Neuronal stem cell (in vitro differentiated cells): ENCODE measurements at regions not wholly inside any gene's neighbourhood (a gene's known extent, or its start where the extent isn't known, plus 50 kb on each side); places are given as distances from the start of the nearest gene placed in this dataset.
A peak's percentile ranks its signal among the peaks of the same experiment; 100 is the strongest.

Experiments used
- DNase-seq: peaks from one replicate; pipeline ENCODE4 v3.0.0-alpha.2; 2013; ENCODE audit warnings: low spot score
- H2AFZ ChIP-seq: one replicate; pipeline ENCODE4 v1.6.1; 2013; ENCODE audit warnings: mild to moderate bottlenecking, low read length, inconsistent platforms
- H2AK5ac ChIP-seq: 2 replicates; pipeline ENCODE4 v1.6.1; 2013; ENCODE audit warnings: low read depth, mild to moderate bottlenecking, inconsistent platforms, low read length, moderate library complexity, mixed read lengths
- H2BK120ac ChIP-seq: 2 replicates; pipeline ENCODE4 v1.6.1; 2013; ENCODE audit warnings: low read depth, mild to moderate bottlenecking, inconsistent platforms, low read length, moderate library complexity, mixed read lengths
- H2BK12ac ChIP-seq: one replicate; pipeline ENCODE4 v1.6.1; 2013; ENCODE audit warnings: low read length, inconsistent platforms
- H2BK15ac ChIP-seq: 2 replicates; pipeline ENCODE4 v1.6.1; 2013; ENCODE audit warnings: mild to moderate bottlenecking, low read length, inconsistent platforms, mixed read lengths
- H2BK5ac ChIP-seq: one replicate; pipeline ENCODE4 v1.6.1; 2013; ENCODE audit warnings: inconsistent platforms, mild to moderate bottlenecking, low read length, moderate library complexity
- H3K14ac ChIP-seq: one replicate; pipeline ENCODE4 v1.6.1; 2013; ENCODE audit warnings: low read length, inconsistent platforms
- H3K18ac ChIP-seq: 2 replicates; pipeline ENCODE4 v1.6.1; 2013; ENCODE audit warnings: low read length, inconsistent platforms
- H3K23ac ChIP-seq: 2 replicates; pipeline ENCODE4 v1.6.1; 2013; ENCODE audit warnings: low read depth, mild to moderate bottlenecking, mixed read lengths, low read length, inconsistent platforms; ENCODE audit not compliant: poor library complexity
- H3K27ac ChIP-seq: replicated peaks from 3 replicates; pipeline ENCODE4 v1.5.1; 2013; ENCODE audit warnings: low read length, inconsistent platforms
- H3K27me3 ChIP-seq, 3 experiments: 2 replicates each; pipeline ENCODE4 v1.6.1; 2013; ENCODE audit warnings: low read length in 3 of 3, mild to moderate bottlenecking in 2 of 3, inconsistent platforms in 1 of 3, low read depth in 1 of 3, mixed read lengths in 1 of 3, moderate library complexity in 1 of 3; ENCODE audit not compliant: control insufficient read depth in 3 of 3, insufficient read depth in 3 of 3
- H3K36me3 ChIP-seq, 2 donors: replicated peaks in 1 of 2; 2 replicates each; pipeline ENCODE4 v1.6.1; 2013; ENCODE audit warnings: low read length in 2 of 2; ENCODE audit not compliant: control insufficient read depth in 2 of 2, insufficient read depth in 2 of 2
- H3K4ac ChIP-seq: 2 replicates; pipeline ENCODE4 v1.6.1; 2013; ENCODE audit warnings: inconsistent platforms, mild to moderate bottlenecking, low read length, moderate library complexity
- H3K4me1 ChIP-seq, 2 donors: 1 replicate in 1 of 2; 2 replicates in 1 of 2; pipeline ENCODE4 v1.6.1; 2013; ENCODE audit warnings: low read length in 2 of 2, low read depth in 1 of 2; ENCODE audit not compliant: control insufficient read depth in 2 of 2, insufficient read depth in 1 of 2
- H3K4me2 ChIP-seq: one replicate; pipeline ENCODE4 v1.6.1; 2013; ENCODE audit warnings: mild to moderate bottlenecking, low read length, inconsistent platforms; ENCODE audit not compliant: insufficient read depth, poor library complexity, severe bottlenecking
- H3K4me3 ChIP-seq, 2 donors: 2 replicates each; pipeline ENCODE4 v1.5.1; 2013; ENCODE audit warnings: low read length in 2 of 2, mild to moderate bottlenecking in 2 of 2, inconsistent platforms in 1 of 2, moderate library complexity in 1 of 2
- H3K79me1 ChIP-seq: one replicate; pipeline ENCODE4 v1.6.1; 2013; ENCODE audit warnings: low read depth, mild to moderate bottlenecking, inconsistent platforms, low read length, moderate library complexity
- H3K9ac ChIP-seq: one replicate; pipeline ENCODE4 v1.6.1; 2013; ENCODE audit warnings: mild to moderate bottlenecking, low read depth, low read length, inconsistent platforms; ENCODE audit not compliant: poor library complexity
- H3K9me3 ChIP-seq, 2 donors: replicated peaks in 1 of 2; 2 replicates each; pipeline versions ENCODE3 to v1.6.1; 2013; ENCODE audit warnings: low read length in 2 of 2, mild to moderate bottlenecking in 2 of 2, inconsistent platforms in 1 of 2, low read depth in 1 of 2, mixed read lengths in 1 of 2, moderate library complexity in 1 of 2; ENCODE audit not compliant: control insufficient read depth in 2 of 2, insufficient read depth in 1 of 2
- H4K8ac ChIP-seq: one replicate; pipeline ENCODE4 v1.6.1; 2013; ENCODE audit warnings: low read depth, mild to moderate bottlenecking, inconsistent platforms, low read length, moderate library complexity
- H4K91ac ChIP-seq: one replicate; pipeline ENCODE4 v1.6.1; 2013; ENCODE audit warnings: low read length, low read depth, mild to moderate bottlenecking, inconsistent platforms; ENCODE audit not compliant: poor library complexity
- WGBS, 2 donors: extraction: QIAGEN DNeasy Blood & Tissue Kit; methylation state at CpG; one replicate each; pipeline ENCODE4 v1.1.7; 2013; ENCODE audit warnings: missing lambda C conversion rate in 2 of 2, mixed read lengths in 1 of 2; ENCODE audit not compliant: insufficient read length in 2 of 2, insufficient replicate concordance in 1 of 2; ENCODE audit errors: extremely low coverage in 2 of 2; 5-methylcytosine and 5-hydroxymethylcytosine counted together

DNA sequence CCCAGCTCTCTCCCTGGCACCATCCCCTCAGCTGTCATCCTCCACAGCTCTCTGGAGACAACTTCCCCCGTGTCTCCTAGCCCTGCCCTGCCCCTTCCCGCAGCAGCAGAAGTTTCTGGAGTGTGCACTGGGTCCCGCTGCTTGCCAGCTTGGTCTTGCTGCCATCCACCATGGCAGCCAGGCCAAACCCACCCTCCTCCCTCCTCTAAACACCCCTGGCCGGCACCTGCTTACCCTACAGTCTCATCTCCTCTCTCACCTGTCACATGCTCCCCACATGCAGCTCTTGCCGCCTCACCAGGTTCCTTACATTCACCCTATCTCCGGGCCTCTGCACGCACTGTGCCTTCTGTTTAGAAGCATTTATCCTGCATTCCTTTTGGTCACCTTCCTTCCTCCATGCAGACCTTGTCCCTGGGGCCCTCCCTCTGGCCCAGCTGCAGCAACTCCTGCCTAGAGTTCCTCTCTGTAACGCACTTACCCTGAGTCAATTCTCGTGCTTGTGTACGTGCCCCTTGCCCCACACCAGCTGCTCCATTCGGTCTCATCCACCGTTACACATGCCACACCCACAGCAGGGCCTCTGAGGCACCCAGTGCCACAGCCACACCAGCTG is 93.9 kb upstream of the RET start:
- Histone ChIP-seq H2BK15ac (no peak overlapping the region), H2BK5ac (no peak overlapping the region), H3K27ac (no peak overlapping the region), H3K36me3 (no peaks in the 10 kb centered on the region), H3K9ac (peak overlapping the region; percentile 38), H3K4me3 (peak overlapping the region in 1 of 2 donors; percentile 30), H2BK120ac (no peak overlapping the region), H3K9me3 (no peaks in the 10 kb centered on the region), H3K4me2 (no peak overlapping the region), H3K79me1 (no peaks in the 10 kb centered on the region), H2AFZ (no peak overlapping the region), H3K4me1 (peaks cover 0 to 3% of the 10 kb centered on the region in 2 donors), H3K23ac (no peak overlapping the region), H4K8ac (no peak overlapping the region), H2AK5ac (peak overlapping the region; percentile 1), H3K14ac (peak overlapping the region; percentile 39), H3K4ac (no peak overlapping the region), H3K27me3 (no peaks in the 10 kb centered on the region), H4K91ac (no peak overlapping the region), H2BK12ac (no peak overlapping the region), H3K18ac (peak overlapping the region; percentile 15)
- WGBS, 2 donors, result no CpG with 5 or more reads among the region's 12 CpGs
- DNase-seq, result no peak

DNA sequence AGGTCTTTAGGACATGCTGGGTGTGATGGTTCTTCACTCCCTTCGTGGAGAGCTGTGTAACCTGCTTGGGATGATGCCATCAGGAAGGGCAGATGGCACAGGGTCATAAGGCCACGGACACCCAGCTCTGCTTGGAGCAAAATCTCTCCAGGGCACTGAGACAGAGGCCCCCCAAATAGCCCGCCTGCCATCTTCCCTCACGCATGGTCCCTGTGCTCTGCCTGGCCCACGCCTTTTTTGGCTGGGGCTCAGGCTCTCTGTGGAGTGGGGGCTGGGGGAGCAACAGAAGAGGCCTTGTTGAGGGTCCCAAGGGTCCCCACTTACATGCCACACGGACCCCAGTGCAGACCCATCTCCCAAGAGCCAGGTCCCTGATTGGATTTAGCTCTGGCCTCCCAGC is 93.3 kb upstream of the RET start:
- no peak overlapping the region for H3K18ac ChIP-seq
- H3K9me3 ChIP-seq, result no peaks in the 10 kb centered on the region

DNA sequence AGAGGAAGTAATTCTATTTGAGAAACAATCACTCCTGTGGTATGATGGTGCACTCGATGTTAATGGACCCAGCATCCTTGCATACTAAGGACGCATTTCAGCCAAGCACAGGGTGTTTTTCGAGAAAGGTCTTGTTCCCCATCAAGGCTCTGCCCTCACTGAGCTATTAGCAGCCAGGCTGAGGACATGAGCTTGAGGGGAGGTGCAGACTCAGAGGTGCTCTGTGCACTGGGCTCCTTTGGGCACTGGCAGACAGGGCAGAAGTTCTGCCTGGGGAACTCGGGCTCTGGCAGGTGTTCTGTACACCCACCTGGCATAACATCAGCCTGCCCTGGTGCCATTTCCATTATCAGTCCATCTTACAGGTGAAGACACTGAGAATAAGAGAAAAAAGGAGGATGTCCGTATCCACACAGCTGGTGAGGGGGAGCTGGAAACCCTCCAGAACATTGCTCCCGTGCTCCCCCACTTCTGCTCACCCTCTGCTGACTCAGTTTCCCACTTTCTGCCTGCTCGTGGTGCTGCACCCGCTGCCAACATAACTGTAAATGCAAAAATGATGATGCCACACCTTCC is 92.7 kb upstream of the RET start:
- Histone ChIP-seq H3K4me2 (no peak overlapping the region), H2BK120ac (no peak overlapping the region), H2BK12ac (no peak overlapping the region), H3K18ac (no peak overlapping the region), H3K9ac (no peak overlapping the region), H2AFZ (no peak overlapping the region), H3K36me3 (no peaks in the 10 kb centered on the region), H2AK5ac (no peak overlapping the region), H3K14ac (no peak overlapping the region), H3K27me3 (no peaks in the 10 kb centered on the region), H3K4me1 (peaks cover 0 to 7% of the 10 kb centered on the region in 2 donors), H2BK15ac (no peak overlapping the region), H4K91ac (no peak overlapping the region), H3K27ac (no peak overlapping the region), H3K4ac (no peak overlapping the region), H3K79me1 (no peaks in the 10 kb centered on the region), H3K4me3 (no peak overlapping the region), H3K9me3 (no peaks in the 10 kb centered on the region), H3K23ac (no peak overlapping the region), H2BK5ac (no peak overlapping the region), H4K8ac (no peak overlapping the region)
- DNase-seq, result no peak
- no CpG with 5 or more reads among the region's 8 CpGs for WGBS, 2 donors

More for the DNA sequence above, 93.3 kb upstream of the RET start:
- no peak overlapping the region for H3K27ac ChIP-seq
- no peak overlapping the region for H2BK120ac ChIP-seq
- no peak for DNase-seq
- no peak overlapping the region for H3K9ac ChIP-seq
- H4K91ac ChIP-seq, result no peak overlapping the region
- no peaks in the 10 kb centered on the region for H3K27me3 ChIP-seq
- no peak overlapping the region for H3K14ac ChIP-seq
- no peak overlapping the region for H3K4me3 ChIP-seq
- no peak overlapping the region for H2BK12ac ChIP-seq
- H3K36me3 ChIP-seq, result no peaks in the 10 kb centered on the region
- no peak overlapping the region for H2BK15ac ChIP-seq
- H3K4me2 ChIP-seq, result no peak overlapping the region
- H2AFZ ChIP-seq, result no peak overlapping the region
- peaks cover 0 to 3% of the 10 kb centered on the region in 2 donors for H3K4me1 ChIP-seq
- no peak overlapping the region for H2BK5ac ChIP-seq
- H4K8ac ChIP-seq, result no peak overlapping the region
- no peak overlapping the region for H2AK5ac ChIP-seq
- no peaks in the 10 kb centered on the region for H3K79me1 ChIP-seq
- WGBS, 2 donors, result no CpG with 5 or more reads among the region's 6 CpGs
- H3K4ac ChIP-seq, result no peak overlapping the region
- no peak overlapping the region for H3K23ac ChIP-seq

DNA sequence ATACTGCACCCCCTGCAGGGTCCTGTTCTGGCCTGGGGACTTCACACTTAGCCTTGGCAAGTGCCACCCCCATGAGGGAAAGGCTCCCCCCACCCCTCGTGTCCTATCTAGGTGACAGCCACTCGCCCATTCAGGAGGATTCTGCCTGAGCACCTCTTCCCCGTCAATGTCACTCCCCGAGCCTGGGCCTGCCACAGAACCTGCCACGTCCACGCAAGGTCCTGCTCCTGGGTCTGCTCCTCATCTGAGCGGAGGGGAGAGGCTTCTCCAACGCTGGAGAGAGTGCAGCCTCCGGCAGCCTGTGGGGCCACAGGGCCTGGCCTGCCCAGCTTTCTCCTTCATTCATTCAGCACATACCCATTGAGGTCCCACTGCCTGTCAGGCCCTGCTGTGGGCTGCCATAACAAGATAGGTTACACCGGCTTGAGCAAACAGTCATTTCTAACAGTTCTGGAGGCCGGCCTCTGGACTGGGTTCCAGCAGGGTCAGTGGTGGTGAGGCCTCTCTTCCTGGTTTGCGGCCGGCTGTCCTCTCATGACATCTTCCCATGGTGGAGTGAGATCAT is 92.0 kb upstream of the RET start:
- Histone ChIP-seq H3K4me3 (no peak overlapping the region), H2AFZ (no peak overlapping the region), H3K27ac (no peak overlapping the region), H3K18ac (peak overlapping the region; percentile 49), H3K9me3 (no peaks in the 10 kb centered on the region), H2BK15ac (no peak overlapping the region), H2AK5ac (peak overlapping the region; percentile 44), H3K4ac (no peak overlapping the region), H4K8ac (no peak overlapping the region), H3K27me3 (no peaks in the 10 kb centered on the region), H3K23ac (no peak overlapping the region), H3K79me1 (no peaks in the 10 kb centered on the region), H3K9ac (no peak overlapping the region), H3K36me3 (no peaks in the 10 kb centered on the region), H2BK120ac (no peak overlapping the region), H2BK12ac (no peak overlapping the region), H2BK5ac (no peak overlapping the region), H3K4me2 (no peak overlapping the region), H3K14ac (no peak overlapping the region), H3K4me1 (peaks cover 0 to 7% of the 10 kb centered on the region in 2 donors), H4K91ac (no peak overlapping the region)
- DNase-seq, result no peak
- no CpG with 5 or more reads among the region's 13 CpGs for WGBS, 2 donors
